GM10266 (cell line): ENCODE measurements at regions not wholly inside any gene's neighbourhood (a gene's known extent, or its start where the extent isn't known, plus 50 kb on each side); places are given as distances from the start of the nearest gene placed in this dataset.

ENCODE experiments used
- DNase-seq: peaks from one replicate; pipeline ENCODE4 v3.0.0; 2012; ENCODE audit errors: extremely low spot score
- TF ChIP-seq, protein P1 (sequence below): IDR thresholded peaks from 2 replicates; pipeline ENCODE4 v1.5.1; 2012; ENCODE audit warnings: mild to moderate bottlenecking, low read depth; ENCODE audit not compliant: control insufficient read depth, insufficient read depth; ENCODE audit errors: missing control alignments

- TF ChIP-seq, protein P1, sequence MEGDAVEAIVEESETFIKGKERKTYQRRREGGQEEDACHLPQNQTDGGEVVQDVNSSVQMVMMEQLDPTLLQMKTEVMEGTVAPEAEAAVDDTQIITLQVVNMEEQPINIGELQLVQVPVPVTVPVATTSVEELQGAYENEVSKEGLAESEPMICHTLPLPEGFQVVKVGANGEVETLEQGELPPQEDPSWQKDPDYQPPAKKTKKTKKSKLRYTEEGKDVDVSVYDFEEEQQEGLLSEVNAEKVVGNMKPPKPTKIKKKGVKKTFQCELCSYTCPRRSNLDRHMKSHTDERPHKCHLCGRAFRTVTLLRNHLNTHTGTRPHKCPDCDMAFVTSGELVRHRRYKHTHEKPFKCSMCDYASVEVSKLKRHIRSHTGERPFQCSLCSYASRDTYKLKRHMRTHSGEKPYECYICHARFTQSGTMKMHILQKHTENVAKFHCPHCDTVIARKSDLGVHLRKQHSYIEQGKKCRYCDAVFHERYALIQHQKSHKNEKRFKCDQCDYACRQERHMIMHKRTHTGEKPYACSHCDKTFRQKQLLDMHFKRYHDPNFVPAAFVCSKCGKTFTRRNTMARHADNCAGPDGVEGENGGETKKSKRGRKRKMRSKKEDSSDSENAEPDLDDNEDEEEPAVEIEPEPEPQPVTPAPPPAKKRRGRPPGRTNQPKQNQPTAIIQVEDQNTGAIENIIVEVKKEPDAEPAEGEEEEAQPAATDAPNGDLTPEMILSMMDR = no peak
- no peak for DNase-seq
Measured at GRCh38 chr14:41972531-41972930, 365.9 kb downstream of the LRFN5 start.

- DNase-seq = no peak
- TF ChIP-seq, protein P1 = no peak
Measured at GRCh38 chr14:41960281-41960680, 353.6 kb downstream of the LRFN5 start.

GRCh38 chr14:41957459-41957858 is 350.8 kb downstream of the LRFN5 start:
- TF ChIP-seq, protein P1 = no peak
- DNase-seq = no peak
